ENCODE measurements at regions not wholly inside any gene's neighbourhood (a gene's known extent, or its start where the extent isn't known, plus 50 kb on each side); places are given as distances from the start of the nearest gene placed in this dataset.

DNA sequence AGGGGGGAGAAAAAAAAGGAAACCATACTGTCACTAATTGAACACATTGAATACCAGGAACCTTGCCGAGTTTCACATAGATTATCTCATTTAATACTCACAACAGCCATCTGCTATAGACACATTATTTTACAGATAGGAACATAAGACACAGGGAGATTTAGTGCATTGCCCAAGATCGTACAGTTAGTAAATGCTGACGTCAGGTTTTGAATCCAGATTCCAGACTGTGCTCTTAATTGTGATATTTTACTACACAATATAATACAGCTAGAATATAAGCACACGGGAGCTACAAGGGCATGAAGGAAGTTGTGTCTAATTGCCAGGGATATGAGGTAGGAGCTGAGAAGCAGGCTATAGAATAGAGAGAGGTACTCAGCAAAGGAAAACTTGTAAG is 93.9 kb upstream of the MINDY3 start:
- no peak for TF ChIP-seq EP300 (conservative IDR thresholded peaks at IDR 0.05; ENCODE audit: poor library complexity, severe bottlenecking)
- no peak for TF ChIP-seq EZH2 (IDR thresholded peaks at IDR 0.05; ENCODE audit: borderline replicate concordance, insufficient read depth, low read length, poor library complexity, severe bottlenecking)
